WI38 (cell line): ENCODE measurements at regions not wholly inside any gene's neighbourhood (a gene's known extent, or its start where the extent isn't known, plus 50 kb on each side); places are given as distances from the start of the nearest gene placed in this dataset.

Experiments used
- H3K4me3 ChIP-seq: 2 replicates; pipeline ENCODE4 v1.5.1; 2011; ENCODE audit warnings: low read depth, mild to moderate bottlenecking, control low read depth, low read length
- TF ChIP-seq, protein P1 (sequence below): IDR thresholded peaks from 2 replicates; pipeline ENCODE4 v1.5.1; 2012; ENCODE audit warnings: low read depth, mild to moderate bottlenecking, control low read depth, low read length

DNA sequence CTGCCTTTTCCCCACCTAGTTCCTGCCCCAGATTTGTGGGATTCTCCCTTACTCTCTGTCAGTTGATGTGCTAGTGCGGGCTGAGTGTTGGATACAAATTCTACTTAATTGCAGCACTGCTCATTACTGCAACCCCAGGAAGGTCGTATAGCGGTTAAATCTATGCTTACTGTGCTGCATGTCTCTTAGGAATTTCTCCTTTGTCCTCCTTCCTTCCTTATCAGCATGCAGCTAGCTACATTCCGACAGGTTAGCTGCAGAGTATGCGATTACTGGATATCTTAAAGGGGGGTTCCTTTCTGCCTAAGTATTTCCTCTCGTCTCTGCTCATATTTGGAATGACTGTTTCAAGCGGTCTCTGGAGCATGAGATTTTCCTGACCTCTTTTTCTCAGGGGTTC, 662.8 kb downstream of the TLL1 start:
- TF ChIP-seq, protein P1, sequence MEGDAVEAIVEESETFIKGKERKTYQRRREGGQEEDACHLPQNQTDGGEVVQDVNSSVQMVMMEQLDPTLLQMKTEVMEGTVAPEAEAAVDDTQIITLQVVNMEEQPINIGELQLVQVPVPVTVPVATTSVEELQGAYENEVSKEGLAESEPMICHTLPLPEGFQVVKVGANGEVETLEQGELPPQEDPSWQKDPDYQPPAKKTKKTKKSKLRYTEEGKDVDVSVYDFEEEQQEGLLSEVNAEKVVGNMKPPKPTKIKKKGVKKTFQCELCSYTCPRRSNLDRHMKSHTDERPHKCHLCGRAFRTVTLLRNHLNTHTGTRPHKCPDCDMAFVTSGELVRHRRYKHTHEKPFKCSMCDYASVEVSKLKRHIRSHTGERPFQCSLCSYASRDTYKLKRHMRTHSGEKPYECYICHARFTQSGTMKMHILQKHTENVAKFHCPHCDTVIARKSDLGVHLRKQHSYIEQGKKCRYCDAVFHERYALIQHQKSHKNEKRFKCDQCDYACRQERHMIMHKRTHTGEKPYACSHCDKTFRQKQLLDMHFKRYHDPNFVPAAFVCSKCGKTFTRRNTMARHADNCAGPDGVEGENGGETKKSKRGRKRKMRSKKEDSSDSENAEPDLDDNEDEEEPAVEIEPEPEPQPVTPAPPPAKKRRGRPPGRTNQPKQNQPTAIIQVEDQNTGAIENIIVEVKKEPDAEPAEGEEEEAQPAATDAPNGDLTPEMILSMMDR, result no peak
- no peak overlapping the region for H3K4me3 ChIP-seq

DNA sequence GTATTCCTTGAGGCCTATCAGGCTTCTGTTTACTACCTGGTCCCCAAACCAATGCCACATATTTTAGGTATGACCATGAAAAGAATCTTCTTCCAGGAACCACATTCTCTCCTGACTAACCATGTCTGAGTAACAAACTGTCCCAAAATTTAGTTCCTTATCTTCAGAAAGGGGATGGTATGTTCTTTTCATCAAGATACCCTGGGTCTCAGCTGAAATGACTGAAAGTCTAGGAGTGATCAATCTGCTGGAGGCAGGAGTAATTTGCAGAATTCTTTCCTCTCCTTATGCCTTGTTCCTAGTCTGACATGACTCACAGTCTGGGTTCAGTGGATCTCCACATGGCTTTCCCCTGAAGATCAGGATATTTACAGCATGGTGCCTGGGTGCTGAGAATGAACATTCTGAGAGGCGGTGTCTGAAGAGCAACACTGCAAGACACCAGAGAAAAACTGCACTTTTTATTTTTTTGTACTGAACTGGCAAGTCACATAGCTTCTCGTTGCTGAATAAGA, 665.5 kb downstream of the TLL1 start:
- H3K4me3 ChIP-seq, result no peak overlapping the region
- TF ChIP-seq, protein P1, result no peak

DNA sequence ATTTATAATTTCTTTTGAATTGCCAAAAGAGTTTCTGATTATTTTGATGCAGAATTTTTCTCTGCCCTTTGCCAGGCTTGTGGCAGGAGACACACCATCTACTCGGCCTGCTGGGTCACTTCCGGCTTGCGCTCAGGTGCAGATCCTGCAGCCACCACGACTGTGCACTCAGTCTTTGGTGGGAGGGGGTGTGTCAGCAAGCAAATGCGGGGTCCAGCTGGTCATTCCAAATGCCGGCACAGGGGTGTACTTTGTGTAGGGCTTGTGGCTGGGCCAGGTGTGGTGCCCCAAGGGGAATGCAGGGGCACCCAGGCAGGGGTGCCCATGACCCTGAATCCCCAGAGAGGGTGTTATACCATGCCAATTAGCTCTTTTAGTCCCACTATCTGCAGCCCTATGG, 673.0 kb downstream of the TLL1 start:
- TF ChIP-seq, protein P1, result no peak
- H3K4me3 ChIP-seq, result no peak overlapping the region

GRCh38 chr4:166577639-166578038, 656.7 kb downstream of the SPOCK3 start:
- H3K4me3 ChIP-seq, result no peak overlapping the region
- TF ChIP-seq, protein P1, result no peak

DNA sequence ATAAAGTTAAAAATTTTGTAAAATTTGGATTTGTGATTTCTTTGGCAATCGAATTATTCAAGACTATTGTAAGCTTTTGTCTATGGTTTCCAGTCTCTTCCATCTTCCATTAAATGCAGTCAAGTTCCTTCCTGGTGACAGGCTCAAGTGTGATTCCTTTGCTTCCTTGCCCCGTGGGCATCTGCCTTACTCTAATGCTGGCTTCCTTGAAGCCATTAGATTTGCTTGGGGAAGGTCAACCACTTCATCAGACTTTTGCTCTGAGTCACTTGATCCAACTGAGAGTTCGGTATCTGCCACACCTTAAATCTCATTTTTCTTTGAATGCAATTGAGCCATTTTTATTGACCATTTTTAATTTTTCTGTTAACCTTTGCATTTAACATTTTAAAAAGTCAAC, 648.8 kb downstream of the SPOCK3 start:
- TF ChIP-seq, protein P1, result no peak

DNA sequence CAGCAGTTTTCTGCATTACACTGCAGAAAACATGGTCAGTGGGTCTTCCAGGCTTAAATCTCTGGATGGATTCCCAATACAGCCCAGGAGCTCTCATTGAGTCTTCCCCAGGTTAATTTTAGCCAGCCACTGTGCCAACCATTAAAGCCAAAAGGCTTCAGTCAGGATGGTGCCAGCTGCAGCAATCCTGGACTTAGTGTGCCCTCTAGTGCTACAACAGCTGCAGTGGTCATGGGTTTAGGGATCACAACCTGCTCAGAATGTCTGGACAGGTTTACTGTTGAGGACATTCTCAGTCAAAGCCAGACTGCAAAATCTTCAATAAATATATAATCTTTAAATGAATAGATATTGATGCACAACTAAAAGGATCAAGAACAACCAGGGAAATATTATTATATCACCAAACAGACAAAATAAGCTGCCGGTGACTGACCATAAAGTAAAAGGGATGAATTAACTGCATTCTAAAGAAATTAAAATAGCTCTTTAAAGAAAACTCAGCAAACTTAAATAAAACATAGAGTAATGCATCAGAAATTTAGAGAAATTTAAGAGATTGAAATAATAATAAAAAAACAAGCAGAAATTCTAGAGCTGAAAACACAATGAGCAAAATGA, 639.9 kb downstream of the SPOCK3 start:
- TF ChIP-seq, protein P1, result no peak
- no peak overlapping the region for H3K4me3 ChIP-seq

More for the DNA sequence above, 648.8 kb downstream of the SPOCK3 start:
- no peak overlapping the region for H3K4me3 ChIP-seq

DNA sequence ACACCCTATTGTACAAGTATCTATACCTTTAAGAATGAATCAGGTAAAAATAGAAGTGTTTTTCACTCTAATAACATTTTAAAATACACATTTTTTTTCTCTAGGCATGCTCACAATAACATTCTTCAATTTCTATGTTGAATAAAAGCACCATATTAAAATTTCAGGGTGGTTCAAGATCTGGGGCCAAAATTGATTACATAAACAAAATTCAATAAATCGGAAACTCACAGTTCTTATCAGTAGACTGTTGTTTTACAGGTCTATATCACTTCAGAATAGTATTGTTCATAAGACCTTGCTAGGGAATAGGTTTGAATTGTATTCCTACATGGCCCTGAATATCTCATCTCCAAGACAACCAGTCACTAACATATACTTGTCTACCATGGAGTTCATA, 634.0 kb downstream of the SPOCK3 start:
- TF ChIP-seq, protein P1, result no peak
- H3K4me3 ChIP-seq, result no peak overlapping the region
